ENCODE measurements at regions not wholly inside any gene's neighbourhood (a gene's known extent, or its start where the extent isn't known, plus 50 kb on each side); places are given as distances from the start of the nearest gene placed in this dataset.

DNA sequence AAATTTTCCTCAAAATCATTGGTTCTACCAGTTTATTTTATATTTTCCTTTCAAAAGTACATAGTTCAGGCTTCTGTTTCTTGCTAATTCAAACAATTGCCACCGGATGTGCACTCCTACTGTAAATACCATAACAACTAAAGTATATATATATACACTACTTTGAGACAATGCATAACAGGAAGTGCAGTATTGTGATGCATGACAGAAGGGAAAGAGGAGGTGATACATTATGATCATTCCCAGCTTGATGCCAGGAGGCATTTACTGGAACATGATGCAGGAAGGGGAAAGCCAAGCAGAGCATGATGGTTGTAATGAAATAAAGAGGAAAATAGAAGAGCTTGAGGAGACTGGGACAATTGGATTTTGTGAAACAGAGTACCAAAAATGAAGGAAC, 215.2 kb upstream of the NT5C1B start:
- ChIA-PET POLR2A (no interaction called here), CTCF (no interaction called here)
- H3K4me1 Mint-ChIP-seq: no peaks in the 10 kb centered on the region
- DNase-seq: no peak
- no peak overlapping the region for H3K4me3 Mint-ChIP-seq
- no peak overlapping the region for H3K27ac Mint-ChIP-seq
- H3K9me3 Mint-ChIP-seq: no peaks in the 10 kb centered on the region
- H3K27me3 Mint-ChIP-seq: no peaks in the 10 kb centered on the region
- H3K36me3 Mint-ChIP-seq (ENCODE audit: low read depth): no peaks in the 10 kb centered on the region

DNA sequence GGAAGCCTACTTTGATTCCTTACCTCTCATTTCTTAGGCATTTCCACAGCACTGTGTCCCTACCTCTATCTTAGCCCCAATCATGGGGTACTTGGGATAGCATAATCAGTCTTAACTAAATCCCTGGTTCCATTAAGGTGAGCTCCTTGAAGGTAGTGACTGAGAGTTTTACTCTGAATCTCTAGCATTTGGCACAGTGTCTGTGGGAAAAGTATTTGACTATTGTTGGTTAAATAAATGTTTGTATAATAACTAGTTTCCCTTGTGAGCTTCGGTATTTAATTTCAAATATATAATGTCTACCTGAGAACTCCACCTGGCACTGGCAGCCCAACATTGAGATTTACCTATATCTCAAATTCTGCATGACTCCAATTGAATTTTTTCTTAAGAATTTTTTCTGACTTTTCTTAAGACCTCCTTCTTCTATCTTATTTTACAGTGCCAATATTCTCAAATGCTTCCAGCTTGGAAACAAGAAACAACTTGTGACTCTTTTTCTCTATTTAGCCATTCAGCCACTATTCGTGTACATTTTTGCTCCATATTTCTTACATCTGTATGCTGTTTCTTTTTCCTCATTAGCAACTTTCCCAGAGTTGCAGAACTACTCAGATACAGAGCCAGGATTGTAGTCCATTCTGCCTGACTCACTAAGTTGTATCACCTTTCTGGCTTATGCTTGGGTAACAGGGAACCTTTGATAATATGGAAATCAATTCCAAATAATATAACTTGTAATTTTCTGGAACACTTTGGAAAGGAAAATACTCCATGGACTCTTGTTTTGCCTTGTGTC, 214.0 kb upstream of the NT5C1B start:
- Mint-ChIP-seq H3K27ac (no peak overlapping the region), H3K27me3 (no peaks in the 10 kb centered on the region), H3K4me1 (no peaks in the 10 kb centered on the region), H3K4me3 (no peak overlapping the region), H3K9me3 (no peaks in the 10 kb centered on the region), H3K36me3 (ENCODE audit: low read depth) (no peaks in the 10 kb centered on the region)
- CTCF ChIA-PET: no interaction called here
- POLR2A ChIA-PET: no interaction called here
- no peak for DNase-seq

DNA sequence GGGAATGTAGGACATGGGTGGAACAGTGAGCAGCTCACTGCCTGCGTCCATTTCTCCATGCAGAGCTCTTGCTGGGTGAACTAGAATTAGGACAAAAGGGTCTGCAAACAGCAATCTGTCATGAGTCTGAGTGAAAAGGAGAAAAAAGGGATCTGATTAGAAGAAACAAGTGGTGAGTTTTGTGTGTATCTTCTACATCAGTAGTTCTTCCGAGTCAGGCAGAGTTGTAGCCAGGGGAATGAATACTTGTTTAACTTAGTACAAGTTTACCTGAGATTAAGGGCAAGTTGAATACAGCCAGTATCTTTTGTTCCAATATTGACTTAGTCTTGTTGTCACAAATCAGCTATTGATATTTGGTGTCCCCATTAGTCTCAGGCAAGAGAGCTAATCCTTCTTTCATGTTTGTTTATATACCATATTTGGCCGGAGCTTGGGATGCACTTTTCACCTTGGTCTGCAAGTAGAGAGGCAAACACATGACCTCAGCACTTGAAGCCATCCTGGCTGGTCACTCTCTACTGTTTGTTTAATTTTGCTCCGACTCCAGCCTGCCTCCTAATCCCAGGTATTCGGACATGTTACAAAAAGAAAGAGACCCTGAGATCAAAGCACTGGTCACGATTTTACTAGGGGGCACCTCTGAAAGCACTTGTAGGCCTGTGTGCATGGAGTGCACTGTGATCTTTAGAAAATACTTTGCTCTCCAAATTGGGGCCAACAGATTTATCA, 211.0 kb upstream of the NT5C1B start:
- H3K9me3 Mint-ChIP-seq: no peaks in the 10 kb centered on the region
- CTCF ChIA-PET: no interaction called here
- no peaks in the 10 kb centered on the region for H3K4me1 Mint-ChIP-seq
- no peak overlapping the region for H3K4me3 Mint-ChIP-seq
- no peaks in the 10 kb centered on the region for H3K36me3 Mint-ChIP-seq (ENCODE audit: low read depth)
- H3K27me3 Mint-ChIP-seq: no peaks in the 10 kb centered on the region
- DNase-seq: no peak
- H3K27ac Mint-ChIP-seq: no peak overlapping the region
- POLR2A ChIA-PET: no interaction called here

DNA sequence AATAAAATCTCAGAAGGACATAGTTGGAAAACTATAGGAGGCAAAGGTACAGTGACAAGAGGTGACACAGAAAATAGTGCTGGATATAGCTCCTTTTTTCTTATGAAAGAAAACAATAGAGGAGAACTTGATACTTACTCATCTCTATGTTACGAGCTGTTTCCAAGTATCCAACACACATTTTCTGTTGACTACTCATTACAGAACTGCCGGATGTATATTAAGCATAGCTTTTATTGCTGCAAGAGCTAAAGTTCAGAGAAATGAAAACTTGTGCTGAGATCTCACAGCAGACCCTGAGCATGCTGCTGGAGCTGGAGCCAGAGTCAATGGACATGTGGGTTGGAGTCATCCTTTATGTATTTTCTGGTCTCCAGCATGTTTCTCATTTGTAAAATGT, 210.0 kb upstream of the NT5C1B start:
- no peaks in the 10 kb centered on the region for H3K4me1 Mint-ChIP-seq
- H3K27ac Mint-ChIP-seq: no peak overlapping the region
- ChIA-PET POLR2A (no interaction called here), CTCF (no interaction called here)
- DNase-seq: no peak
- no peaks in the 10 kb centered on the region for H3K9me3 Mint-ChIP-seq
- no peaks in the 10 kb centered on the region for H3K27me3 Mint-ChIP-seq
- no peaks in the 10 kb centered on the region for H3K36me3 Mint-ChIP-seq (ENCODE audit: low read depth)
- no peak overlapping the region for H3K4me3 Mint-ChIP-seq

DNA sequence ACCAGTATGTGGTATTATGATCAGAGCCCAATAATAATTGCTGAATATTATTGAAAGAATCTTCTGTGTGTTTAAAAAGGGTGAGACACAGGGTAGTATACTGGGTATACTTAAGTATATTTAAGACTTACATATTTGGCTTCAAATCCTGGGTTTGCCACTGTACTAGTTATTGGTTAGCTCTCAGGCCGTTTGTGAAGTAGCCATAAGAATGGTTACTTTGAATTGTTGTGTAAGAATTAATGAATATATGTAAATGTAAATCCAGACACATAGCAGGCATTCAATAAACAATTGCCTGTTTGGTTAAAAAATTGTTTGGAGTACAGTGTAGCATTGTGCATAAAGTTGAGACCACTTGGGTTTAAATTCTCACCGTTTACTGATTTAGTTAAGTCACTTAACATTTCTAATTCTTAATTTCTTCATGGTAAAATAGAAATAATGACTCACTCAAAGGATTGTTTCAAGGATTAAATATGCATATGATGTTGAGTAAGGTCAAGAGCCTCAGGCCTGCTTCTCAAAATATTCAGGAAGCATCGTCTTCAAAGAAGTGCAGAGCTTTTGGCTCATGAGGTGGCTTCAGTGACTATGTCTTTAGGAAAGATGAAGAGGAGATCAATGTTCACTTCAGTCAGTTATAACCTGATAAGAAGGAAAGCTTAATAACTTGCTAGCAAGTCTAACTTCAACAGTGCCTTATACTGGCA, 207.9 kb upstream of the NT5C1B start:
- Mint-ChIP-seq H3K27me3 (no peaks in the 10 kb centered on the region), H3K4me1 (no peaks in the 10 kb centered on the region), H3K36me3 (ENCODE audit: low read depth) (no peaks in the 10 kb centered on the region), H3K9me3 (no peaks in the 10 kb centered on the region), H3K27ac (no peak overlapping the region), H3K4me3 (no peak overlapping the region)
- ChIA-PET CTCF (no interaction called here), POLR2A (no interaction called here)
- no peak for DNase-seq

DNA sequence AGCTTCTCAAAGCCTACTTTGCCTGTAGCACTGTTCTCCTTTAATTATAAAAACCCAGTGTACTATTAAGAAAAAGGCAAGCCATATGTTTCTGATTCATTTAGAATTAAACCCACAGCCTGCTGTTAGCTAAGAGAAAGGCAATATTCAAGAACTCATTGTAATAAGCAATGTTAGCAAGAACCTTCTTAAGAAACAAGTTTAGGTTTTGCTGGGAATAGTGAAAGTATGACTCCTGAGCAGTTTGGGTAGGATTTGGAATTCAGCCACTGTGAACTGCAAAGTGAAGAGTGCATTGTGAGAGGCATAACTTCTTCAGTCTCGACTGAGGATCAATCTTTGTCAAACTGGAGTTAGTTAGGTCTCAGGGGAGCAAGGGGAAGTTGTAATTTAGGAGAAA, 206.5 kb upstream of the NT5C1B start:
- DNase-seq: no peak
- Mint-ChIP-seq H3K4me3 (no peak overlapping the region), H3K4me1 (no peaks in the 10 kb centered on the region), H3K27me3 (no peaks in the 10 kb centered on the region), H3K27ac (no peak overlapping the region), H3K9me3 (no peaks in the 10 kb centered on the region), H3K36me3 (ENCODE audit: low read depth) (no peaks in the 10 kb centered on the region)
- CTCF ChIA-PET: no interaction called here
- POLR2A ChIA-PET: no interaction called here

DNA sequence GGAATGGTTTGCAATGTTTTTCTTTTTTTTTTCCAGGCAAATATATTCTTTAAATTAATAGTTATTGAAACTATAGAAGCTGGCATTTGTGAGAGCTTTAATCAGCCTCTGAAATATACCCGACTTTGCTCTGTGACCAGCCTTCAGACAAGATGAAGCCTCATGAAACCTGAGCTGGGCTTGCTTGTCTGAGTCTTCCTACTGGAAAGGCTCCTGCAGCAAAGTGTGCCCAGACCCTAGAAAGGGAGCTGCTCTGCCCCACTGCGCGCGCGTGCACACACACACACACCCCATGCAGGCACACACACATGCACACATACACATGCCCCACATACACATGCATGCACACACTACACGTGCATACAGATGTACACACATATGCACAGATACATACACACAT, 203.3 kb upstream of the NT5C1B start:
- DNase-seq: no peak
- no peaks in the 10 kb centered on the region for H3K9me3 Mint-ChIP-seq
- H3K4me3 Mint-ChIP-seq: no peak overlapping the region
- H3K27me3 Mint-ChIP-seq: no peaks in the 10 kb centered on the region
- ChIA-PET POLR2A (no interaction called here), CTCF (no interaction called here)
- no peaks in the 10 kb centered on the region for H3K4me1 Mint-ChIP-seq
- H3K36me3 Mint-ChIP-seq (ENCODE audit: low read depth): no peaks in the 10 kb centered on the region
- no peak overlapping the region for H3K27ac Mint-ChIP-seq

DNA sequence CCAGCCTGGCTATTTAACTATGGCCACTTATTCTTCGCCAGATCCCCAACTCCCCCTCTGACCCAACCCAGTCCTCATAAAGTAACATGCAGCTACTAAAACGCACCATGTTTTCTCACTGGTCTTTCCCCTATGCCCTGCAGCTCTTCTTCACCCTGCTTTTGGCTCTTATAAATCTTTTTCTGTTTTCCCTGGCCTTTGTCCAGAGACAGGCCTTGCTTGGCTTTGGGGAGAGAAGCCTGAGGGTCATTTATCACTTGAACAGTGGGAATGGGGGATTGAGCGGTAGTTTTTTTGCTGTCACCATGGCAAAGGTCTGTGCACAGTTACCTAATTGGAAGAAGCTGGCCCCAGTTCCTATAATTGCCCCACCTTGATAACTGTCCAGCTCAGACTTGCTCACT, 202.9 kb upstream of the NT5C1B start:
- POLR2A ChIA-PET: no interaction called here
- Mint-ChIP-seq H3K27me3 (no peaks in the 10 kb centered on the region), H3K36me3 (ENCODE audit: low read depth) (no peaks in the 10 kb centered on the region), H3K9me3 (no peaks in the 10 kb centered on the region), H3K4me1 (no peaks in the 10 kb centered on the region), H3K4me3 (no peak overlapping the region), H3K27ac (no peak overlapping the region)
- CTCF ChIA-PET: no interaction called here
- no peak for DNase-seq

DNA sequence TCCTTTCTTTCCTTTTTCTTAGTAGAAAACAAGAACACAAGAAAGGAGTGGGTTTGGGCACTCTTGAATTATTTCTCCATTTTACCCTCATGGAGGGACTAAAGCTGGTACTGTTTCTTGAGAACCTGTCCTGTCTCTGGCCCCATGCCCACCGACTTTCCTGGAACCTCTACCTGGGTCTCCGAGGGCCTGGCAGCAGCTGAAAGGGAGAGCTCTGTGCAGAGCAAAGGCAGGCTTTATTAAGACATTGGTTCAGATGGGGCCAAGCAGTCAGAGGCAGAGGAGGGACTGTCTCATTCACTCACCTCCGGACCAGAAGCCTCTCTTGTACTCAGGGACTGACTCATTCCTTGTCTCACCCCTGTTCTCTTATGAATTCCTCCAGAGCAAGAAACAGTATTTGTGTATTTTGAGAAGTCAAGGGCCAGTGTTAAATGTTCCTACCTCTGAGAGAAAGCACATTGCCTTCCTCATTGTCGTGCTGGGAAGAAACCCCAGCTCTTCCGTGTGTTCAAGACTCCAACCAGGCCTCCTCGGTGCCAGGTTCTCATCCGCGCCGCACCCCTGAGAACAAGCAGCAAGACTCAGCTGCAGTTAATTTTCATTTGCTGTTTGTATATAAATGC, 201.9 kb upstream of the NT5C1B start:
- H3K27me3 Mint-ChIP-seq: no peaks in the 10 kb centered on the region
- no peak for DNase-seq
- no peaks in the 10 kb centered on the region for H3K4me1 Mint-ChIP-seq
- POLR2A ChIA-PET: no interaction called here
- no peak overlapping the region for H3K4me3 Mint-ChIP-seq
- H3K9me3 Mint-ChIP-seq: no peaks in the 10 kb centered on the region
- no peaks in the 10 kb centered on the region for H3K36me3 Mint-ChIP-seq (ENCODE audit: low read depth)
- H3K27ac Mint-ChIP-seq: no peak overlapping the region
- CTCF ChIA-PET: no interaction called here

DNA sequence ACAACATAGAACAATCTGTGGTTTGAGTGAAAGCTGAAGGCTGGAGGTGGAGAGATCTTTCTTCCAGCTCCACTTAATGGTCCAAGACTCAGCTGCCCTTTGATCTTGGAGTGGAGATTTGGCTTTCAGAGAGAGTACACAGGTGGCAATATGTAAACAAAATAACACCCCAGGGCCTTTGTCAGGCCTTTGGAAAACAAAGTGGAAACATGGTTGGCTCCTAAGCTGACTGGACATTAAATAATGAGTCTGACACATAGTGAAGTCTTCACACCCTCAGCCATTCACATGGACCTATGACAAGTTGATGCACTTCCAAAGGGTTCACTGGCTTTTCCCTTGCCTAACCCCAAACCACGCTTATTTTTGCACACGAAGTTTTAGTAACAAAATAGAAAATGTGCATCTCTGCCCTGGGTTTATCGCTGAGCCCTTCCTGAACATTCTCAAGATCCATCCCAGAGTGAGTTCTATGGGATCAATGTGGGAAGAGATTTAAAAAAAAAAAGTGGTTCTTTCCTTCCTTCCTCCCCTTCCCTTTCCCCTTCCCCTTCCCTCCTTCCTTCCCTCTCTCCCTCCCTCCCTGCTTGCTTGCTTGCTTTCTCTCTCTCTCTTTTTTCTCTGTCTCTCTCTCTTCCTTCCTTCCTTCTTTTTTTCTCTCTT, 201.3 kb upstream of the NT5C1B start:
- no peak for DNase-seq
- H3K27me3 Mint-ChIP-seq: no peaks in the 10 kb centered on the region
- H3K27ac Mint-ChIP-seq: no peak overlapping the region
- CTCF ChIA-PET: no interaction called here
- POLR2A ChIA-PET: no interaction called here
- no peaks in the 10 kb centered on the region for H3K9me3 Mint-ChIP-seq
- H3K4me1 Mint-ChIP-seq: no peaks in the 10 kb centered on the region
- no peak overlapping the region for H3K4me3 Mint-ChIP-seq
- no peaks in the 10 kb centered on the region for H3K36me3 Mint-ChIP-seq (ENCODE audit: low read depth)

DNA sequence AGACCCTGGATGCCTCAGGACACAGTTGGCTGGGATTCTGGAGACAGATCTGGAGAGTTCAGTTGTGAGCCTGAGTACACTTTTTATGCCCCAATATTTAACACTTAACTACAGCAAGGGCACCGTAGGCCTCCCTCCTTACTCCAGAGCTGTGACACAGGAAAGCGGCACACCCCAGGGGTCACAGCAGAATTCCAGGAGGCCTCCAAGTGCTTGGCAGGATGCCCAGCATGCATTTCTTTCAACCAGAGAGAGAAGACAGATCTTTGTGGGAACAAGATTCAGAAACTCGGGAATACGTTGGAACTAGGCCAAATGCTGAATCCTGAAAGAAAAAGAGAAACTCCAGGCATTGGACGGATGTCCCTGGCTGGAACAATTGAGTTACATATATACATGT, 199.2 kb upstream of the NT5C1B start:
- no peaks in the 10 kb centered on the region for H3K36me3 Mint-ChIP-seq (ENCODE audit: low read depth)
- peaks cover 2% of the 10 kb centered on the region for H3K9me3 Mint-ChIP-seq
- ChIA-PET POLR2A (no interaction called here), CTCF (no interaction called here)
- DNase-seq: no peak
- no peak overlapping the region for H3K4me3 Mint-ChIP-seq
- H3K27me3 Mint-ChIP-seq: no peaks in the 10 kb centered on the region
- H3K4me1 Mint-ChIP-seq: no peaks in the 10 kb centered on the region
- no peak overlapping the region for H3K27ac Mint-ChIP-seq

DNA sequence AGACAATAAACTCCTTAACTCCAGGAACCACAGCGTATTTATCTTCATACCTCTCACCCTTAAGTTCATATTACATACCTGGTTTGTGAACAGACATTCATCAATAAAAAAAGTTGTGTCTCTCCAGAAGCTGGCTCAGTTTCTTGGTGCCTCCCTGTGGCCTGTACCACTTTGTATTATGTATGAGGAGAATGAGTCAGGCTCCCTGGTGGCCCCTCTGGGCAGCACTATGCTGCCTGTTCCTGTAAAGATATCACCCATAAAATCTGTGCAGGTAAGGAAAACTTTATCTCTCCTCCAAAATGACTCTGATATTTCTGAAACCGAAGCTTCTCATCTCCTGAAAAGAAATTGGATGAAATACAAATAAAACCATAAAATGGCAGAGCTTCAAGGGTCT, 198.4 kb upstream of the NT5C1B start:
- Mint-ChIP-seq H3K27me3 (no peaks in the 10 kb centered on the region), H3K36me3 (ENCODE audit: low read depth) (no peaks in the 10 kb centered on the region), H3K9me3 (peaks cover 2% of the 10 kb centered on the region), H3K27ac (no peak overlapping the region), H3K4me1 (no peaks in the 10 kb centered on the region), H3K4me3 (no peak overlapping the region)
- POLR2A ChIA-PET: no interaction called here
- CTCF ChIA-PET: no interaction called here
- no peak for DNase-seq

DNA sequence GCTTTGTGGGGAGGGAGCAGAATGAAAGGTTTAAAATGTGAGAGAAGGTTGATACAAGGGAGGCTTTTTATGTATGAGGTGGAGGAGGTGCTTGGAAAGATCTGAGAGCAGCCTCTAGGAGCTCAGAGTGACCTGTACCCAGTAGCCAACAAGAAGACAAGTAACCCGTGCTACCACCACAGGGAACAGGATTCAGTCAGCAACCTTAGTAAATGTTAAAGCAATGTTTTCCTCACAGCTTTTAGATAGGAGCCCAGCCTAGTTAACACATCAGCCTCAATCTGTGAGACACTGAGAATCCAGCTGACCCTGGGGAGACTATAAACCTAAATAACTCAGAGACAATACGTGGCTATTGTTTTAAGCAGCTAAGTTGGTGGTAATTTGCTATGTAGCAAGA, 194.9 kb upstream of the NT5C1B start:
- H3K36me3 Mint-ChIP-seq (ENCODE audit: low read depth): no peaks in the 10 kb centered on the region

More for the DNA sequence above, 194.9 kb upstream of the NT5C1B start:
- POLR2A ChIA-PET: no interaction called here
- Mint-ChIP-seq H3K27ac (no peak overlapping the region), H3K4me1 (no peaks in the 10 kb centered on the region), H3K4me3 (no peak overlapping the region), H3K9me3 (peaks cover 2% of the 10 kb centered on the region), H3K27me3 (no peaks in the 10 kb centered on the region)
- DNase-seq: no peak
- CTCF ChIA-PET: no interaction called here

All from activated CD4-positive, alpha-beta memory T cell treated with anti-CD3 and anti-CD28 coated beads, Interleukin-2, amount 10 ng/mL, durations not matched to agents 7 days and 5 days (primary cell).